DND-41 (cell line): ENCODE measurements at regions not wholly inside any gene's neighbourhood (a gene's known extent, or its start where the extent isn't known, plus 50 kb on each side); places are given as distances from the start of the nearest gene placed in this dataset.

Source experiments
- CTCF ChIP-seq: IDR thresholded peaks from 2 replicates; pipeline ENCODE4 v1.5.1; 2012; ENCODE audit warnings: borderline replicate concordance, low read length, moderate library complexity, mild to moderate bottlenecking; ENCODE audit not compliant: poor library complexity, severe bottlenecking; ENCODE audit errors: extremely low read depth
- EZH2 ChIP-seq: IDR thresholded peaks from 3 replicates; pipeline ENCODE4 v1.6.1; 2012; ENCODE audit warnings: borderline replicate concordance, low read depth, mild to moderate bottlenecking, moderate library complexity, low read length, inconsistent platforms; ENCODE audit not compliant: severe bottlenecking

GRCh38 chr1:36555041-36555440 is 72.3 kb upstream of the CSF3R start:
- TF ChIP-seq CTCF (no peak), EZH2 (no peak)
